HEK293 (cell line): ENCODE measurements at regions not wholly inside any gene's neighbourhood (a gene's known extent, or its start where the extent isn't known, plus 50 kb on each side); places are given as distances from the start of the nearest gene placed in this dataset.
A peak's percentile ranks its signal among the peaks of the same experiment; 100 is the strongest.

Experiments
- CTCF ChIA-PET: fragments of 350-600 bp; formaldehyde crosslinking; extraction: SDS; loops from one replicate; lab custom pipeline; 2021; ENCODE audit warnings: antibody characterized with exemption; lab: Yijun Ruan, JAX
- POLR2A ChIA-PET: fragments of 300-600 bp; formaldehyde crosslinking; extraction: SDS; loops from one replicate; lab custom pipeline; 2020; ENCODE audit warnings: antibody characterized with exemption, inconsistent platforms; lab: Yijun Ruan, JAX
- H3K27ac ChIP-seq: fragments of 200-500 bp; sonication (Bioruptor generic); 2 replicates; pipeline ENCODE4 v1.5.1; 2014; ENCODE audit warnings: low read depth, low read length, control low read depth, inconsistent platforms; ENCODE audit errors: extremely low read depth
- H3K36me3 ChIP-seq, 2 experiments: fragments of 200-500 bp in 1 of 2; sonication (Bioruptor generic) in 1 of 2; 1 replicate in 1 of 2; 2 replicates in 1 of 2; pipeline ENCODE4 v1.5.1; 2014 to 2017; ENCODE audit warnings: inconsistent platforms in 2 of 2, low read length in 2 of 2; ENCODE audit not compliant: control insufficient read depth in 2 of 2, insufficient read depth in 1 of 2
- H3K4me1 ChIP-seq: fragments of 200-500 bp; sonication (Bioruptor generic); 2 replicates; pipeline ENCODE4 v1.5.1; 2014; ENCODE audit warnings: mild to moderate bottlenecking, low read length, inconsistent platforms; ENCODE audit not compliant: control insufficient read depth, insufficient read depth
- H3K4me3 ChIP-seq: 2 replicates; pipeline ENCODE4 v1.5.1; 2011; ENCODE audit warnings: low read depth, mild to moderate bottlenecking, control low read depth, low read length, moderate library complexity
- H3K9me3 ChIP-seq: fragments of 200-500 bp; sonication (Bioruptor generic); 2 replicates; pipeline ENCODE4 v1.5.1; 2014; ENCODE audit warnings: low read depth, low read length, inconsistent platforms; ENCODE audit not compliant: control insufficient read depth, insufficient read depth
- BCL11A ChIP-seq: fragments of 450-650 bp; formaldehyde crosslinking; IDR thresholded peaks from 2 replicates; pipeline ENCODE4 v1.5.1; 2016; ENCODE audit warnings: low read depth, missing biosample characterization, missing genetic modification characterization
- GFI1B ChIP-seq: fragments of 450-650 bp; formaldehyde crosslinking; IDR thresholded peaks from 2 replicates; pipeline ENCODE4 v1.5.1; 2016; ENCODE audit warnings: missing biosample characterization, missing genetic modification characterization
- HIC1 ChIP-seq: fragments of 450-650 bp; formaldehyde crosslinking; IDR thresholded peaks from 2 replicates; pipeline ENCODE4 v1.5.1; 2016; ENCODE audit warnings: missing biosample characterization, missing genetic modification characterization
- KLF1 ChIP-seq: fragments of 450-650 bp; formaldehyde crosslinking; IDR thresholded peaks from 2 replicates; pipeline ENCODE4 v1.5.1; 2016; ENCODE audit warnings: missing biosample characterization, missing genetic modification characterization
- KLF16 ChIP-seq: fragments of 450-650 bp; formaldehyde crosslinking; IDR thresholded peaks from 2 replicates; pipeline ENCODE4 v1.5.1; 2017; ENCODE audit warnings: missing biosample characterization, missing genetic modification characterization
- PRDM2 ChIP-seq: fragments of 450-650 bp; formaldehyde crosslinking; IDR thresholded peaks from 2 replicates; pipeline ENCODE4 v1.5.1; 2016; ENCODE audit warnings: missing biosample characterization, missing genetic modification characterization, borderline replicate concordance
- SCRT2 ChIP-seq: fragments of 450-650 bp; formaldehyde crosslinking; IDR thresholded peaks from 2 replicates; pipeline ENCODE4 v1.5.1; 2016; ENCODE audit warnings: missing biosample characterization, missing genetic modification characterization
- SP7 ChIP-seq: fragments of 450-650 bp; formaldehyde crosslinking; IDR thresholded peaks from 2 replicates; pipeline ENCODE4 v1.5.1; 2016; ENCODE audit warnings: missing biosample characterization, missing genetic modification characterization
- WT1 ChIP-seq: fragments of 450-650 bp; formaldehyde crosslinking; IDR thresholded peaks from 2 replicates; pipeline ENCODE4 v1.5.1; 2016; ENCODE audit warnings: missing biosample characterization, missing genetic modification characterization
- ZBTB17 ChIP-seq: fragments of 450-650 bp; formaldehyde crosslinking; IDR thresholded peaks from 2 replicates; pipeline ENCODE4 v1.5.1; 2016; ENCODE audit warnings: missing biosample characterization, missing genetic modification characterization
- ZEB2 ChIP-seq: fragments of 450-650 bp; formaldehyde crosslinking; IDR thresholded peaks from 2 replicates; pipeline ENCODE4 v1.5.1; 2016; ENCODE audit warnings: missing biosample characterization, missing genetic modification characterization
- ZFP37 ChIP-seq: fragments of 450-650 bp; formaldehyde crosslinking; IDR thresholded peaks from 2 replicates; pipeline ENCODE4 v1.5.1; 2016; ENCODE audit warnings: missing biosample characterization, missing genetic modification characterization
- ZNF214 ChIP-seq: fragments of 450-650 bp; formaldehyde crosslinking; IDR thresholded peaks from 2 replicates; pipeline ENCODE4 v1.5.1; 2017; ENCODE audit warnings: missing biosample characterization, mild to moderate bottlenecking, missing genetic modification characterization, borderline replicate concordance
- ZNF354C ChIP-seq: fragments of 450-650 bp; formaldehyde crosslinking; IDR thresholded peaks from 2 replicates; pipeline ENCODE4 v1.5.1; 2016; ENCODE audit warnings: missing biosample characterization, missing genetic modification characterization, low read depth, borderline replicate concordance
- ZNF48 ChIP-seq: fragments of 450-650 bp; formaldehyde crosslinking; IDR thresholded peaks from 2 replicates; pipeline ENCODE4 v1.5.1; 2016; ENCODE audit warnings: missing biosample characterization, missing genetic modification characterization
- ZNF677 ChIP-seq: fragments of 450-650 bp; IDR thresholded peaks from 2 replicates; pipeline ENCODE4 v1.5.0; 2018; ENCODE audit warnings: missing biosample characterization, mild to moderate bottlenecking, missing genetic modification characterization, moderate library complexity
- ZNF792 ChIP-seq: fragments of 450-650 bp; formaldehyde crosslinking; IDR thresholded peaks from 2 replicates; pipeline ENCODE4 v1.5.1; 2016; ENCODE audit warnings: missing biosample characterization, missing genetic modification characterization
- ZNF843 ChIP-seq: fragments of 450-650 bp; formaldehyde crosslinking; IDR thresholded peaks from 2 replicates; pipeline ENCODE4 v1.5.1; 2016; ENCODE audit warnings: missing biosample characterization, missing genetic modification characterization
- TF ChIP-seq, protein P1 (sequence below): fragments of 450-650 bp; formaldehyde crosslinking; IDR thresholded peaks from 2 replicates; pipeline ENCODE4 v1.5.1; 2016; ENCODE audit warnings: missing biosample characterization, missing genetic modification characterization
- TF ChIP-seq, protein P2 (sequence below): fragments of 450-650 bp; formaldehyde crosslinking; IDR thresholded peaks from 2 replicates; pipeline ENCODE4 v1.5.1; 2016; ENCODE audit warnings: missing biosample characterization, missing genetic modification characterization

DNA sequence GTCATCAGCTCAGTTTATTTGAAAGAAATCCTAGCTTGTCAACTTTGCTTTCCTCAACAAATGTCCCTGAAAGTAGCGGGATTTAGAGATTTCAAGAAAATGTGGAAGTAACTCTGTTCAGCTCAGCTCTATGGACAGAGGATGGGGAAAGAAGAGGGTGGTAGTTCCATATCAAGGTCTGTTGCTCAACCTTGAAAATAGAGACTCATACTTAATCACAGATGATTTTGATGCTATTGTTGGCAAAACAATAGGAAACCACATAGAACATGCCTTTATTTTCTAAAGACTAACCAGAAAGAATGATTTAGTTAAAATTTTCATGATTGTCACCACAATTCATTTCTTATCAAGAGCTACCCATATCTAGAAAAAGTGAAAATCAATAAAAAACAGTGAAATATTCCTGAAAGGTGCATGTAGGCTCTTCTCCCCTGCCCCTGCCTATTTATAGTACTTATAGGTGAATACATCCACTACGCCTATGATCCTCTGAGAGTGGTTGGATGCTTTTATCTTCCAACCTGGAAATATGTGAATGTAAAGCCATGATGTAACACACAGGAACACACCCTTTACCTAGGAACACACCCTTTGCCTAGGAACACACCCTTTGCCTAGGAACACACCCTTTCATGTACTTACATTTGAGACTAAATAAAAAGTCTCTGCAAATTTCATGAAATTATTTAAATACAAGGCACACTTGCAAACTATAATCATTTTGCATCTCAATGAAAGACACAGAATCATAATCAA is 65.8 kb downstream of the ETAA1 start:
- Histone ChIP-seq H3K36me3 (no peaks in the 10 kb centered on the region), H3K9me3 (no peaks in the 10 kb centered on the region), H3K4me1 (peaks cover 13% of the 10 kb centered on the region), H3K27ac (no peak overlapping the region), H3K4me3 (no peak overlapping the region)
- TF ChIP-seq KLF1 (tag by site-specific recombination) (peak; percentile 85), ZNF214 (no peak)
- TF ChIP-seq, protein P1, sequence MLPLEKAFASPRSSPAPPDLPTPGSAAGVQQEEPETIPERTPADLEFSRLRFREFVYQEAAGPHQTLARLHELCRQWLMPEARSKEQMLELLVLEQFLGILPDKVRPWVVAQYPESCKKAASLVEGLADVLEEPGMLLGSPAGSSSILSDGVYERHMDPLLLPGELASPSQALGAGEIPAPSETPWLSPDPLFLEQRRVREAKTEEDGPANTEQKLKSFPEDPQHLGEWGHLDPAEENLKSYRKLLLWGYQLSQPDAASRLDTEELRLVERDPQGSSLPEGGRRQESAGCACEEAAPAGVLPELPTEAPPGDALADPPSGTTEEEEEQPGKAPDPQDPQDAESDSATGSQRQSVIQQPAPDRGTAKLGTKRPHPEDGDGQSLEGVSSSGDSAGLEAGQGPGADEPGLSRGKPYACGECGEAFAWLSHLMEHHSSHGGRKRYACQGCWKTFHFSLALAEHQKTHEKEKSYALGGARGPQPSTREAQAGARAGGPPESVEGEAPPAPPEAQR: no peak
- CTCF ChIA-PET: interaction anchor here (1.4 kb wide), 1 partner anchor 12 kb away, joined by 4 read pairs; no protein-coding TSS in a partner anchor
- POLR2A ChIA-PET: interaction anchor here (0.6 kb wide), 1 partner anchor 77 kb away, joined by 4 read pairs; no protein-coding TSS in a partner anchor

- CTCF ChIA-PET: interaction anchor here (1.4 kb wide), 1 partner anchor 13 kb away, joined by 4 read pairs; no protein-coding TSS in a partner anchor
- Histone ChIP-seq H3K36me3 (no peaks in the 10 kb centered on the region), H3K27ac (no peak overlapping the region), H3K4me1 (peaks cover 13% of the 10 kb centered on the region), H3K4me3 (no peak overlapping the region), H3K9me3 (no peaks in the 10 kb centered on the region)
- POLR2A ChIA-PET: no interaction called here
- no peak for TF ChIP-seq ZNF677 (tag by site-specific recombination)
- peak; percentile 89 for TF ChIP-seq ZNF843 (tag by site-specific recombination)
- peak; percentile 37; the same call in 1 of the 2 replicates for TF ChIP-seq BCL11A
- TF ChIP-seq ZFP37 (tag by site-specific recombination): peak; percentile 64; the same call in 1 of the 2 replicates
- TF ChIP-seq SP7: peak; percentile 97
- TF ChIP-seq, protein P2, sequence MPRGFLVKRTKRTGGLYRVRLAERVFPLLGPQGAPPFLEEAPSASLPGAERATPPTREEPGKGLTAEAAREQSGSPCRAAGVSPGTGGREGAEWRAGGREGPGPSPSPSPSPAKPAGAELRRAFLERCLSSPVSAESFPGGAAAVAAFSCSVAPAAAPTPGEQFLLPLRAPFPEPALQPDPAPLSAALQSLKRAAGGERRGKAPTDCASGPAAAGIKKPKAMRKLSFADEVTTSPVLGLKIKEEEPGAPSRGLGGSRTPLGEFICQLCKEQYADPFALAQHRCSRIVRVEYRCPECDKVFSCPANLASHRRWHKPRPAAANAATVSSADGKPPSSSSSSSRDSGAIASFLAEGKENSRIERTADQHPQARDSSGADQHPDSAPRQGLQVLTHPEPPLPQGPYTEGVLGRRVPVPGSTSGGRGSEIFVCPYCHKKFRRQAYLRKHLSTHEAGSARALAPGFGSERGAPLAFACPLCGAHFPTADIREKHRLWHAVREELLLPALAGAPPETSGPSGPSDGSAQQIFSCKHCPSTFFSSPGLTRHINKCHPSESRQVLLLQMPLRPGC (tag by site-specific recombination): peak; percentile 89
- peak; percentile 54; the same call in 1 of the 2 replicates for TF ChIP-seq KLF16 (tag by site-specific recombination)
- TF ChIP-seq, protein P1: no peak
- peak; percentile 88 for TF ChIP-seq WT1 (tag by site-specific recombination)
- peak; percentile 64; the same call in 1 of the 2 replicates for TF ChIP-seq ZEB2 (tag by site-specific recombination)
- TF ChIP-seq ZNF354C (tag by site-specific recombination): no peak
- 0 out of 2 replicates have a peak, but pooled peaks have one; percentile 28 for TF ChIP-seq GFI1B (tag by site-specific recombination)
- TF ChIP-seq KLF1 (tag by site-specific recombination): 0 out of 2 replicates have a peak, but pooled peaks have one; percentile 34
- TF ChIP-seq ZNF48: no peak
- peak; percentile 54 for TF ChIP-seq SCRT2
- peak; percentile 64; the same call in 1 of the 2 replicates for TF ChIP-seq HIC1 (tag by site-specific recombination)
- no peak for TF ChIP-seq PRDM2 (tag by site-specific recombination)
- TF ChIP-seq ZBTB17 (tag by site-specific recombination): peak; percentile 53
- no peak for TF ChIP-seq ZNF792
Observed at GRCh38 chr2:67463810-67464209, 66.7 kb downstream of the ETAA1 start.
